Neural cell (in vitro differentiated cells): ENCODE measurements at regions not wholly inside any gene's neighbourhood (a gene's known extent, or its start where the extent isn't known, plus 50 kb on each side); places are given as distances from the start of the nearest gene placed in this dataset.

ENCODE experiments used
- H2AFZ ChIP-seq: fragments of 200-600, 300-800 bp; sonication (generic), shearing (Covaris generic); 2 replicates; pipeline ENCODE4 v1.6.0; 2014; ENCODE audit warnings: low read depth, mild to moderate bottlenecking, antibody characterized with exemption, low read length, moderate library complexity
- H3F3A ChIP-seq: fragments of 200-600 bp; shearing (Covaris generic); 2 replicates; pipeline ENCODE4 v1.6.1; 2016; ENCODE audit warnings: mild to moderate bottlenecking, moderate library complexity, mixed read lengths, antibody characterized with exemption, low read length; ENCODE audit not compliant: insufficient read depth, poor library complexity, severe bottlenecking
- H3K27ac ChIP-seq: fragments of 200-600, 300-800 bp; sonication (generic), shearing (Covaris generic); 2 replicates; pipeline ENCODE4 v1.5.1; 2014; ENCODE audit warnings: mild to moderate bottlenecking, low read length, moderate library complexity
- H3K27me3 ChIP-seq: fragments of 300-800, 200-600 bp; sonication (generic), shearing (Covaris generic); 2 replicates; pipeline ENCODE4 v1.6.0; 2014; ENCODE audit warnings: mild to moderate bottlenecking, low read depth, low read length, moderate library complexity; ENCODE audit not compliant: insufficient read depth
- H3K36me3 ChIP-seq: fragments of 300-800, 200-600 bp; sonication (generic), shearing (Covaris generic); 2 replicates; pipeline ENCODE4 v1.5.1; 2014; ENCODE audit warnings: mild to moderate bottlenecking, antibody characterized with exemption, low read length, moderate library complexity; ENCODE audit not compliant: insufficient read depth
- H3K4me2 ChIP-seq: fragments of 300-800, 200-600 bp; sonication (generic), shearing (Covaris generic); 2 replicates; pipeline ENCODE4 v1.6.0; 2014; ENCODE audit warnings: mild to moderate bottlenecking, low read length
- H3K4me3 ChIP-seq: fragments of 300-800, 200-600 bp; sonication (generic), shearing (Covaris generic); 2 replicates; pipeline ENCODE4 v1.5.1; 2014; ENCODE audit warnings: mild to moderate bottlenecking, low read length, moderate library complexity
- H3K79me2 ChIP-seq: fragments of 200-600 bp; shearing (Covaris generic); replicated peaks from 2 replicates; pipeline ENCODE4 v1.6.0; 2014; ENCODE audit warnings: mild to moderate bottlenecking, low read length, moderate library complexity; ENCODE audit not compliant: insufficient read depth
- H3K9ac ChIP-seq: fragments of 300-800, 200-600 bp; sonication (generic), shearing (Covaris generic); 2 replicates; pipeline ENCODE4 v1.6.1; 2016; ENCODE audit warnings: mild to moderate bottlenecking, low read length, mixed read lengths
- H3K9me2 ChIP-seq: fragments of 200-600 bp; shearing (Covaris generic); 2 replicates; pipeline ENCODE4 v1.6.1; 2016; ENCODE audit warnings: mild to moderate bottlenecking, low read length, mixed read lengths; ENCODE audit not compliant: insufficient read depth
- H3K9me3 ChIP-seq: fragments of 200-600, 300-800 bp; sonication (generic), shearing (Covaris generic); 2 replicates; pipeline ENCODE4 v1.6.1; 2016; ENCODE audit warnings: mild to moderate bottlenecking, mixed run types, low read length, moderate library complexity, mixed read lengths
- H4K20me1 ChIP-seq: fragments of 200-600 bp; shearing (Covaris generic); 2 replicates; pipeline ENCODE4 v1.6.1; 2016; ENCODE audit warnings: mild to moderate bottlenecking, mixed run types; ENCODE audit not compliant: insufficient read depth
- EP300 ChIP-seq: fragments of 450-650 bp; conservative IDR thresholded peaks from 2 replicates; pipeline ENCODE4 v1.6.1; 2014; ENCODE audit warnings: antibody characterized with exemption, mild to moderate bottlenecking, moderate library complexity; ENCODE audit not compliant: poor library complexity, severe bottlenecking
- EZH2 ChIP-seq: fragments of 200-600, 300-800 bp; shearing (Covaris generic), sonication (generic); IDR thresholded peaks from 2 replicates; pipeline ENCODE4 v1.6.1; 2014; ENCODE audit warnings: antibody characterized with exemption, low read length, borderline replicate concordance, mild to moderate bottlenecking; ENCODE audit not compliant: insufficient read depth, poor library complexity, severe bottlenecking
- MXI1 ChIP-seq: fragments of 450-650 bp; conservative IDR thresholded peaks from 2 replicates; pipeline ENCODE4 v1.6.1; 2014; ENCODE audit warnings: antibody characterized with exemption, mild to moderate bottlenecking; ENCODE audit not compliant: poor library complexity, severe bottlenecking
- POLR2AphosphoS5 ChIP-seq: IDR thresholded peaks from 2 replicates; pipeline ENCODE4 v1.6.1; 2012
- RAD21 ChIP-seq: fragments of 450-650 bp; conservative IDR thresholded peaks from 2 replicates; pipeline ENCODE4 v1.6.1; 2014; ENCODE audit warnings: antibody characterized with exemption, mild to moderate bottlenecking, moderate library complexity
- SMC3 ChIP-seq: fragments of 450-650 bp; conservative IDR thresholded peaks from 2 replicates; pipeline ENCODE4 v1.6.1; 2014; ENCODE audit warnings: antibody characterized with exemption, mild to moderate bottlenecking, moderate library complexity; ENCODE audit not compliant: poor library complexity
- TAF1 ChIP-seq: IDR thresholded peaks from 2 replicates; pipeline ENCODE4 v1.6.1; 2012; ENCODE audit warnings: low read depth
- TF ChIP-seq, protein P1 (sequence below): fragments of 450-650 bp; IDR thresholded peaks from 2 replicates; pipeline ENCODE4 v1.5.1; 2014; ENCODE audit warnings: antibody characterized with exemption, mild to moderate bottlenecking, moderate library complexity; ENCODE audit not compliant: poor library complexity, severe bottlenecking
- TF ChIP-seq, protein P2 (sequence below): IDR thresholded peaks from 2 replicates; pipeline ENCODE4 v1.6.1; 2012; ENCODE audit warnings: borderline replicate concordance

GRCh38 chr5:125812651-125813050 lies 610.6 kb upstream of the GRAMD2B start:
- no peak for TF ChIP-seq EP300
- no peak for TF ChIP-seq POLR2AphosphoS5
- no peak for TF ChIP-seq EZH2
- no peak for TF ChIP-seq TAF1
- TF ChIP-seq MXI1, result no peak
- no peak for TF ChIP-seq SMC3
- TF ChIP-seq, protein P1, sequence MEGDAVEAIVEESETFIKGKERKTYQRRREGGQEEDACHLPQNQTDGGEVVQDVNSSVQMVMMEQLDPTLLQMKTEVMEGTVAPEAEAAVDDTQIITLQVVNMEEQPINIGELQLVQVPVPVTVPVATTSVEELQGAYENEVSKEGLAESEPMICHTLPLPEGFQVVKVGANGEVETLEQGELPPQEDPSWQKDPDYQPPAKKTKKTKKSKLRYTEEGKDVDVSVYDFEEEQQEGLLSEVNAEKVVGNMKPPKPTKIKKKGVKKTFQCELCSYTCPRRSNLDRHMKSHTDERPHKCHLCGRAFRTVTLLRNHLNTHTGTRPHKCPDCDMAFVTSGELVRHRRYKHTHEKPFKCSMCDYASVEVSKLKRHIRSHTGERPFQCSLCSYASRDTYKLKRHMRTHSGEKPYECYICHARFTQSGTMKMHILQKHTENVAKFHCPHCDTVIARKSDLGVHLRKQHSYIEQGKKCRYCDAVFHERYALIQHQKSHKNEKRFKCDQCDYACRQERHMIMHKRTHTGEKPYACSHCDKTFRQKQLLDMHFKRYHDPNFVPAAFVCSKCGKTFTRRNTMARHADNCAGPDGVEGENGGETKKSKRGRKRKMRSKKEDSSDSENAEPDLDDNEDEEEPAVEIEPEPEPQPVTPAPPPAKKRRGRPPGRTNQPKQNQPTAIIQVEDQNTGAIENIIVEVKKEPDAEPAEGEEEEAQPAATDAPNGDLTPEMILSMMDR, result no peak
- TF ChIP-seq RAD21, result no peak
- TF ChIP-seq, protein P2, sequence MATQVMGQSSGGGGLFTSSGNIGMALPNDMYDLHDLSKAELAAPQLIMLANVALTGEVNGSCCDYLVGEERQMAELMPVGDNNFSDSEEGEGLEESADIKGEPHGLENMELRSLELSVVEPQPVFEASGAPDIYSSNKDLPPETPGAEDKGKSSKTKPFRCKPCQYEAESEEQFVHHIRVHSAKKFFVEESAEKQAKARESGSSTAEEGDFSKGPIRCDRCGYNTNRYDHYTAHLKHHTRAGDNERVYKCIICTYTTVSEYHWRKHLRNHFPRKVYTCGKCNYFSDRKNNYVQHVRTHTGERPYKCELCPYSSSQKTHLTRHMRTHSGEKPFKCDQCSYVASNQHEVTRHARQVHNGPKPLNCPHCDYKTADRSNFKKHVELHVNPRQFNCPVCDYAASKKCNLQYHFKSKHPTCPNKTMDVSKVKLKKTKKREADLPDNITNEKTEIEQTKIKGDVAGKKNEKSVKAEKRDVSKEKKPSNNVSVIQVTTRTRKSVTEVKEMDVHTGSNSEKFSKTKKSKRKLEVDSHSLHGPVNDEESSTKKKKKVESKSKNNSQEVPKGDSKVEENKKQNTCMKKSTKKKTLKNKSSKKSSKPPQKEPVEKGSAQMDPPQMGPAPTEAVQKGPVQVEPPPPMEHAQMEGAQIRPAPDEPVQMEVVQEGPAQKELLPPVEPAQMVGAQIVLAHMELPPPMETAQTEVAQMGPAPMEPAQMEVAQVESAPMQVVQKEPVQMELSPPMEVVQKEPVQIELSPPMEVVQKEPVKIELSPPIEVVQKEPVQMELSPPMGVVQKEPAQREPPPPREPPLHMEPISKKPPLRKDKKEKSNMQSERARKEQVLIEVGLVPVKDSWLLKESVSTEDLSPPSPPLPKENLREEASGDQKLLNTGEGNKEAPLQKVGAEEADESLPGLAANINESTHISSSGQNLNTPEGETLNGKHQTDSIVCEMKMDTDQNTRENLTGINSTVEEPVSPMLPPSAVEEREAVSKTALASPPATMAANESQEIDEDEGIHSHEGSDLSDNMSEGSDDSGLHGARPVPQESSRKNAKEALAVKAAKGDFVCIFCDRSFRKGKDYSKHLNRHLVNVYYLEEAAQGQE, result no peak
- no peaks in the 10 kb centered on the region for H3K36me3 ChIP-seq
- no peaks in the 10 kb centered on the region for H3K9me2 ChIP-seq
- no peaks in the 10 kb centered on the region for H3F3A ChIP-seq
- no peaks in the 10 kb centered on the region for H4K20me1 ChIP-seq
- no peaks in the 10 kb centered on the region for H3K27me3 ChIP-seq
- H3K9me3 ChIP-seq, result no peaks in the 10 kb centered on the region
- H3K9ac ChIP-seq, result no peak overlapping the region
- no peaks in the 10 kb centered on the region for H3K79me2 ChIP-seq
- H3K27ac ChIP-seq, result no peak overlapping the region
- H2AFZ ChIP-seq, result no peak overlapping the region
- H3K4me3 ChIP-seq, result no peak overlapping the region
- H3K4me2 ChIP-seq, result no peak overlapping the region

- no peak overlapping the region for H3K4me3 ChIP-seq
- H3K36me3 ChIP-seq, result no peaks in the 10 kb centered on the region
- no peak overlapping the region for H3K4me2 ChIP-seq
- no peaks in the 10 kb centered on the region for H3K9me2 ChIP-seq
- no peaks in the 10 kb centered on the region for H3F3A ChIP-seq
- no peak overlapping the region for H2AFZ ChIP-seq
- no peak overlapping the region for H3K27ac ChIP-seq
- no peaks in the 10 kb centered on the region for H4K20me1 ChIP-seq
- no peaks in the 10 kb centered on the region for H3K27me3 ChIP-seq
- H3K9me3 ChIP-seq, result no peaks in the 10 kb centered on the region
- no peaks in the 10 kb centered on the region for H3K79me2 ChIP-seq
- no peak overlapping the region for H3K9ac ChIP-seq
- no peak for TF ChIP-seq MXI1
- TF ChIP-seq, protein P1, result no peak
Observed at GRCh38 chr5:125813221-125813974, 609.8 kb upstream of the GRAMD2B start.
